HG03025 (cell line): ENCODE measurements at regions not wholly inside any gene's neighbourhood (a gene's known extent, or its start where the extent isn't known, plus 50 kb on each side); places are given as distances from the start of the nearest gene placed in this dataset.

ENCODE experiments used
- ATAC-seq: cut with Tn5 transposase; IDR thresholded peaks from one replicate; pipeline ENCODE4 v1.9.1; 2021; ENCODE audit warnings: mild to moderate bottlenecking, moderate library complexity; ENCODE audit not compliant: unreplicated experiment, low FRiP score

- ATAC-seq = no peak
These were observed 326.3 kb downstream of the EPHA4 start for GRCh38 chr2:221245772-221246171.

GRCh38 chr2:221254299-221254698 lies 317.8 kb downstream of the EPHA4 start:
- ATAC-seq = no peak

GRCh38 chr2:221255862-221256261 lies 316.2 kb downstream of the EPHA4 start:
- no peak for ATAC-seq

GRCh38 chr2:221258464-221258863 lies 313.6 kb downstream of the EPHA4 start:
- no peak for ATAC-seq

- ATAC-seq = no peak
These were observed 309.5 kb downstream of the EPHA4 start for GRCh38 chr2:221262651-221263050.

- no peak for ATAC-seq
These were observed 308.5 kb downstream of the EPHA4 start for GRCh38 chr2:221263573-221263972.

GRCh38 chr2:221264318-221264717 lies 307.8 kb downstream of the EPHA4 start:
- ATAC-seq = no peak

- no peak for ATAC-seq
These were observed 304.2 kb downstream of the EPHA4 start for GRCh38 chr2:221267773-221268425.

- ATAC-seq = no peak
These were observed 303.5 kb downstream of the EPHA4 start for GRCh38 chr2:221268631-221269030.

GRCh38 chr2:221270806-221271205 lies 301.3 kb downstream of the EPHA4 start:
- ATAC-seq = no peak

GRCh38 chr2:221272729-221273128 lies 299.4 kb downstream of the EPHA4 start:
- ATAC-seq = no peak

GRCh38 chr2:221276033-221276432 lies 296.1 kb downstream of the EPHA4 start:
- no peak for ATAC-seq

GRCh38 chr2:221276601-221277000 lies 295.5 kb downstream of the EPHA4 start:
- no peak for ATAC-seq

GRCh38 chr2:221282386-221282785 lies 289.7 kb downstream of the EPHA4 start:
- ATAC-seq = no peak

- ATAC-seq = no peak
These were observed 288.1 kb downstream of the EPHA4 start for GRCh38 chr2:221283896-221284545.

GRCh38 chr2:221285148-221285547 lies 287.0 kb downstream of the EPHA4 start:
- no peak for ATAC-seq

- no peak for ATAC-seq
These were observed 285.7 kb downstream of the EPHA4 start for GRCh38 chr2:221286406-221286805.

- ATAC-seq = no peak
These were observed 282.7 kb downstream of the EPHA4 start for GRCh38 chr2:221289389-221289788.

- no peak for ATAC-seq
These were observed 282.3 kb downstream of the EPHA4 start for GRCh38 chr2:221289846-221290245.

- ATAC-seq = no peak
These were observed 278.0 kb downstream of the EPHA4 start for GRCh38 chr2:221293949-221294742.

- ATAC-seq = no peak
These were observed 267.2 kb downstream of the EPHA4 start for GRCh38 chr2:221304916-221305315.
